GM21526 (cell line): ENCODE measurements at regions not wholly inside any gene's neighbourhood (a gene's known extent, or its start where the extent isn't known, plus 50 kb on each side); places are given as distances from the start of the nearest gene placed in this dataset.

Experiments used
- ATAC-seq: cut with Tn5 transposase; IDR thresholded peaks from one replicate; pipeline ENCODE4 v1.9.1; 2021; ENCODE audit warnings: moderate library complexity; ENCODE audit not compliant: unreplicated experiment, low FRiP score

DNA sequence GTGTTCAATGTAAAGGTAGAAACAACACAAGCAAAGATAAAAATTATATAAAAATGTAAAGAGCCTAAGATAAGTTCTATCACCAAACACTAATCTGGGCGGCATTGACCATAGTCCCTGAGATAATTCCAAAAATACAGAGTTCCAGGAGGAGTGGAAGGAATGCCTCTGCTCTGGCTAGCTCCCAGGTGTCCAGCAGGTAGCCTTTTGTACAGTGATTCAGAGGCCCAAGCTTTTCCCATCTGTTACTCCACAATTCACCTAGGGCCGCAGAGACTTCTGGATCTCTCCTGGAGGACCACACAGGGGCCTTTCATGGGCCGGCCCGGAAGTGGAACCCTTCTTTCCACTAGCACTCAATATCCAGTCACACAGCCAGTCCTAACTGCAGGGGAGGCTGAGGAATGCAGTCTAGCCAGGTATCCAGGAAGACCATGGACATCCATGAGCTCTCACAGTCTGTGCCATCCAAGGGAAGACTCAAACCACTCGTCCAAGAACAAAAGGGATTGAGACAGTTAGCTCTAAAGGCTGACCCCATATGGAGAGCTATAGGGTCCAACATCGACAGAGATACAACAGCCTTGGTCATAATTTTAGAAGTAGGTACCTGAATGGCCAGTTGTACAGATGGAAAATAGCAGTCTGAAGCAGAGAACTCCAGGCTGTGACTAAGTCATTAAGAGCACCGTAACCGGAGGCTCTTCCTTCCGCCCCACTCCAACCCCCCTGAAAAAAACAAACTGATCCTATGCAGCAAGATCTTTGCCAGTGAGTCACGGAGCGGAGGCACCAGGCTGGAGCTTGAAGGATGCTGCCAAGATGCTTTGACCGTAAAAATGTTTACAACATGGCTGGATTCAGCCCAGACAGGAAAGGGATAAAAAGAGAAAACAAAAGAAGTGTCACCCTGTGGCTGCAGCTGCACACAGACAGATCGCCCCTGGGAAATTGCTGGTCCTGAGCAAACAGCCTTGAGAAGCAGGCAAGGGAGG is 204.8 kb downstream of the NUAK1 start:
- ATAC-seq: no peak

GRCh38 chr12:105935106-105935505 is 203.6 kb downstream of the NUAK1 start:
- no peak for ATAC-seq

DNA sequence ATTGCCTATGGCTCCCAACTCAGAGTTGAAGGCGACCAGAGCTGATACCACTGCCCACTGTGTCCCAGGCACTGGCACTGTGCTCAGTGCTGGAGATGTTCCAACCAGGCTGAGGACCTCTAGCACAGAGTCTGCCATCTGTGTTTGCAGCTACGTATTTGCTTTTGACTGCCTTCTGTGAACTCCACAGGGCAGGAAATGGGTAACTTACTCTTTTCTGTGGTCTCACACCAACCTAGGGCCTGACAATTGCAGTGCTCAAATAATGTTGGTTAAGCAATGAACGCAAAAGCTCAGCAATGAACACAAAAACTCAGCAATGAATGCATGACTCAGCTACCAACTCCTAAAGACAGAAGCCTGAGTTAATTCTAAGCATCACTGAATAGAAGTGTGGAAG is 202.8 kb downstream of the NUAK1 start:
- no peak for ATAC-seq

GRCh38 chr12:105936496-105936895 is 202.3 kb downstream of the NUAK1 start:
- no peak for ATAC-seq

GRCh38 chr12:105937009-105937408 is 201.7 kb downstream of the NUAK1 start:
- ATAC-seq: no peak

GRCh38 chr12:105939181-105939721 is 199.5 kb downstream of the NUAK1 start:
- no peak for ATAC-seq

DNA sequence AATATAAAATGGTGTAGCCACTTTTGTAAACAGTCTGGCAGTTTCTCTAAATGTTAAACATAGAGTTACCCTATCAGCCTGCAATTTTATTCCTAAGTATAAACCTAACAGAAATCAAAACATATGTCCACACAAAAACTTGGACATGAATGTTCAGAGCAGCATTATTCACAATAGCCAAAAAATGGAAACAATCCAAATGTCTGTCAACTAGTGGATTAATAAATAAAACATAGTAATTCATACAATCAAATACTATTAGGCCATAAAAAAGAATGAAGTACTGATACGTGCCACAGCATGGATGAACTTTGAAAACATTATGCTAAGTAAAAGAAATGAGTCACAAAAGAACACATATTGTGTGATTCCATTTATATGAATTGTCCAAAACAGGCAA is 196.5 kb downstream of the NUAK1 start:
- ATAC-seq: no peak

GRCh38 chr12:105943525-105943924 is 195.2 kb downstream of the NUAK1 start:
- ATAC-seq: no peak

DNA sequence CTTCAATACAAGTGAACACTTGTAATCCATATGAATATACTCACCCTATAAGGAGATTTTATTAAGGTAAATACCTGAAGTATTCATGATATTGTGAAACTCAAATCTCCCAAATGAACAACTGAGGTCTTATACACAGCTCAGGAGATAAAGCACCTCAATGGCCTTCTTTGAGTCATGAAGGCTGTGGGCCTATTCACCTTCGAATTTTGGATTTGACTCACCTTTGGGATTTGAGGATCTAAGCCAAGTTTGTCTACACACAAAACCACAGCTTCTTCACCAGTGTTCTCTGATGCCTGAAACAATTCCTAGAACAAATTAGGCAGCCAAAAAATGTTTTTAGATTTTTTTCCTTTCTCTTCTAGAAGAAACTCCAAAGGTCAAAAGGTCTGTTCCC is 194.1 kb downstream of the NUAK1 start:
- ATAC-seq: no peak

DNA sequence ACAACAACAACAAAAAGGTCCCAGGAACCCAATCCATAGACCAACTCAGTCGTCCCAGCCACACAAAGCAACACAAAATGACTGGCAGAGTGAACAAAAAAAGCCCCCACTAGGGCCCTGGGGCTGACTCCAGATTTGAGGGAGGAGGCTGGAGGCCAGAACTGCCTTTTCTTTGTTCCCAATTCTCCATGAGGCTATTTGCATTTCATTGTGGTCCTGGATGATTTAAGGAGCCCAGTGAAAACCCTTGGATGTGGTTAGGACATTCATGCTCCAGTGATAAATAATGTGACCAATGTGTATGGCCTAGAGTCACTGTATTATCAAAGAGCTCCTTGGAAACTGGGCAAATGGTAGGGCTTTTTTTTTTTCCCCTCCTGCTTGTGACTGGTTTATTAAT is 192.9 kb downstream of the NUAK1 start:
- ATAC-seq: no peak

DNA sequence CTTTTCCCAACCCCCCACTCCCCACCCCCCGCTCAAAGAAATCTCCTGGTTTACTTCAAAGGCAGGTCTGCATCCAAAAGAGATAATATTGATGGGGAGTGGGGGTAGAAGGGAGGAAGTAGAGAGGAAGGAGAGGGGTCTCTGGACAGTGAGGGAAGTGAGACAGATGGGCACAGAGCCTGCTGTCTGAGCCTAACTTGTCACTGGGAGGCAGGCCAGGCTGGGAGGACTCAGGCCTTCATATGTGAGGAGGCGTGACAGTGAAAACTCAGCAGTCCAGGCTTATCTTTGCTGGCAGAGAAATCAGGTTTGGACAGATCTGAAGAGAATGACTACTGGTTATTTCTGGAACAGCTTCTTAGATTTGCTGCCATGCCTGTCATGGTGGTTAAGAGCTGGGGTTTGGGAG is 192.3 kb downstream of the NUAK1 start:
- no peak for ATAC-seq

GRCh38 chr12:105947906-105948305 is 190.8 kb downstream of the NUAK1 start:
- ATAC-seq: no peak

- ATAC-seq: no peak
Measured at GRCh38 chr12:105948331-105948730, 190.4 kb downstream of the NUAK1 start.

GRCh38 chr12:105949391-105949790 is 189.4 kb downstream of the NUAK1 start:
- ATAC-seq: no peak

- ATAC-seq: no peak
Measured at GRCh38 chr12:105951732-105952131, 187.0 kb downstream of the NUAK1 start.

DNA sequence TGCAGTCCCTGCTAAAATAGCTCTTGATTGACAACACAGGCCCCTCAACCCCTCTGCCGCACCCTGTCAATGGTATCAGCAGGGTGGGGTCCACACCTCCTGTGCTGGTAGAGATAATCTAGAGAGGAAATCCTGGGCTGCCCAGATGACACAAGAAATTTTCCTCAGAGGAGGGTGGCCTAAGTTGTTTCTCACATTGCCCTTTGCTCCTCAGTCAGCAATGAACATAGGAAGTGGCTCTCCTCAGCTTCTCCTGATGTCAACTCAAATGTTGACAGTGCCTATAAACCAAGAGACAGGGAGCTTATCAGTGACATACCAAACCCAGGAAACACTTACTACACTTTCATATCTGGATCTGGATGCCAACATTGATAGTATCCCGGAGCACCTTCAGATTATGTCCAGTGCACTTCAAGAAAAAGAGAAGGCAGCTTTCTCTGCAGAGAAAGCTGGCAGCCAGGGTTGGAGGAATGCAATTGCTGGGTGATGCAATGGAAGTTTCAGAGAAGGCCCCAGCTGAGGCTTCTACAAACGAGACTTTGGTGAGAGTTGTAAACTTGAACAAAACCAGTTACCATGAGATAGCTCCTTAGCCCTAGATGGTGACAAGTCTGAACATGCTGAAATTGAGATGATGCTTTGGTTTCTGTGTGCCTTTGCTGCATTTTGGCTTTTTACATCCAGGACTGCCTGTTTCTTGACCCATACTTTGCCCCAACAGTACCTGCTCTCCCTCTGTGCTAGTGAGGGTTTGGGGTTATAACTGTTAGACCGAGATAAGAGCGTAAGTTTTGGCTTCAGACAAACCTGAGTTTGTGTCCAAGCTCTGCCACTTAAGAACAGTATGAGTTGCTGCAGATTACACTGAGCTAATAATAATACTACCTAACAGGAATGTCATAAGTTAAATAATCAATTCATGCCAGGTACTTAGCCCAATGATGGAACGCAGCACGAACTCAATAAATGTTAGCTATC is 183.5 kb downstream of the NUAK1 start:
- no peak for ATAC-seq

DNA sequence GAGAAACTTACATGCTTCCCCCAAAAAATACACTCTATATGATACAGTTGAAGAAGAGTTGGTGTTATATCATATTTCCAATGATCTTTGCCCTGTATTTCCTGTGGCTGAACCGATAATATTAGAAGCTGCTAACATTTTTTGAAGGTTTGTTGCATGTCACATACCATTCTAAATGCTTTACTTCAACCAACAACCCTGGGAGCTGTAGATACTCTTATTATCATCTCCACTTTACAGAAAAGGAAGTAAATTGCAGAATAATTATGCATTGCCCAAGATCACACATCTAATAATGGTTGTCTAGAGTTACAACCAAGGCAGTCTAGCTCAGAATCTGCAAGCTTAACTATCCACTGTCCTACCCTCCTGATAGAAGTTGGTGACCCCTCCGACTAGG is 182.8 kb downstream of the NUAK1 start:
- ATAC-seq: no peak

DNA sequence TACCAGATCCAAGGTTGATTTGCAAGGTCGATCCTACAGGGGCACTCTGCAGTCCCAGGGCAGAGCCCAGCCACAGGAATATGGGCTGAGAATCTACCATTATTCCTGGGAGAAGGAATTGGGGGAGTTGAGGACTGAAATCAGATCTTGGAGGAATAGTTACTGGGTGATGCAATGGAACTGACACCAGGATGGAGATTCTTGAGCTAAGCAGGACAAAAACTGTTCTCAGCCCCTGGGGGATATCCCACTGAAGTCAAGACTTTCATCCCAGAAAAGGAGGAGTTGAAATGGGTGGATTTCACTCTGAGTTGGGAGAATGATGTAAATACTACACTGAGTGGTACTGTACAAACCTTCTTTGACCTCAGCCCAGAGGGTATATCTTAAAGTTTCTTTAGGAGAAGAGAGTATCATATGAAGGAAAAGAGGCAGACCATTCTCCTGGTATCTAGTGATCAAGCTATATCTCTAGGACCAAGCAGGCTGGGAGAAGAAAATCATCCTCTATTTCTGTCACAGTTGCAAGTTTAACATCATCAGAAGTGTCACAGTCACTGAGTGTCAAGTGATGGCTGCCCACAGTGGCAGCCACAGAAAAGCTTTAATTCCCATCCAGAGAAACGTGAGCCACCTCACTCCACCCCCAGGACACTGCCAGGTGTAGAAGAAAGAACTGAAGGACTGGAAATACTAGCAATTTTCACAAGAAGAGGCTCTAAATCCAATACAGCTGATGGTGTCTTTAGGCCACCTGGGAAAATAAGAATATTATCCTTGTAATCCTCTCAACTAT is 181.9 kb downstream of the NUAK1 start:
- ATAC-seq: no peak

GRCh38 chr12:105960319-105961083 is 178.3 kb downstream of the NUAK1 start:
- ATAC-seq: no peak
